ENCODE measurements at regions not wholly inside any gene's neighbourhood (a gene's known extent, or its start where the extent isn't known, plus 50 kb on each side); places are given as distances from the start of the nearest gene placed in this dataset.

DNA sequence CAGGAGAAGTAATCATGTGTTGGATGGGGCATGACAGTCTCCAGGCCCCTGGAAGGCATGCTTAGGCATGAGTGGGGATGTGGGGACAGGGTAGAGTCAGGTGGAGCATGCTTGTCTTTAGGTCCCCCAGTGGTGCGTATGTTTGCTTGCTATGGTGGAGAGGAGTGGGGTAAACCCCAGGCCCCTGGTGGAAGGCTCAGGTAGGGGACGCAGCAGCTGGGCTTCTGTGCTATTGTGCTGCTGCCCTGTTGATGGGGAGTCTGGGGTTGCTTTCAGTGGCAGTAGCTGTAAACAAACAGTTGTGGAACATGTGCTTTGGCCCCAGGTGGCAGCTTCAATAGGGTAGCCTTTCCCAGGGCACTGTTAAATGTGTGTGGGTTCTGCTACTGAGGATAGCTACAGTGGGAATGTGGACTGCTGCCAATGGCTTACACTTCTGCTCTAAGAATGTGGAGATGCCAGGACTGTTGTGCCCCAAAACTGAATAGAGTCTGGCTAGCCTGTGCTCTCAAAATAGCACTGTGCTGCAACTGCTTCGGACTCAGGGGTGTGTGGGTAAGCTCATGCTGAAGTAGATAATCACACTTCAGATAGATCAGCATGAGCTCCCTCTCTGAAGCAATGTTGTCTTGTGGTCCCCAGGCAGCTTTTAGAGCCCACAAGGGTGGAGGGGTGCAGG is 1257.3 kb downstream of the DIAPH3 start:
- DNase-seq (ENCODE audit: low spot score), result no peak
- WGBS, result 85% methylated on average over 3 of the region's 3 CpGs
- TF ChIP-seq POLR2AphosphoS5 (IDR thresholded peaks at IDR 0.05) (no peak), POLR2A (IDR thresholded peaks at IDR 0.05) (no peak)
- TF ChIP-seq, protein P1, sequence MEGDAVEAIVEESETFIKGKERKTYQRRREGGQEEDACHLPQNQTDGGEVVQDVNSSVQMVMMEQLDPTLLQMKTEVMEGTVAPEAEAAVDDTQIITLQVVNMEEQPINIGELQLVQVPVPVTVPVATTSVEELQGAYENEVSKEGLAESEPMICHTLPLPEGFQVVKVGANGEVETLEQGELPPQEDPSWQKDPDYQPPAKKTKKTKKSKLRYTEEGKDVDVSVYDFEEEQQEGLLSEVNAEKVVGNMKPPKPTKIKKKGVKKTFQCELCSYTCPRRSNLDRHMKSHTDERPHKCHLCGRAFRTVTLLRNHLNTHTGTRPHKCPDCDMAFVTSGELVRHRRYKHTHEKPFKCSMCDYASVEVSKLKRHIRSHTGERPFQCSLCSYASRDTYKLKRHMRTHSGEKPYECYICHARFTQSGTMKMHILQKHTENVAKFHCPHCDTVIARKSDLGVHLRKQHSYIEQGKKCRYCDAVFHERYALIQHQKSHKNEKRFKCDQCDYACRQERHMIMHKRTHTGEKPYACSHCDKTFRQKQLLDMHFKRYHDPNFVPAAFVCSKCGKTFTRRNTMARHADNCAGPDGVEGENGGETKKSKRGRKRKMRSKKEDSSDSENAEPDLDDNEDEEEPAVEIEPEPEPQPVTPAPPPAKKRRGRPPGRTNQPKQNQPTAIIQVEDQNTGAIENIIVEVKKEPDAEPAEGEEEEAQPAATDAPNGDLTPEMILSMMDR (IDR thresholded peaks at IDR 0.05), result no peak
- H3K36me3 ChIP-seq, result no peaks in the 10 kb centered on the region
- H3K27ac ChIP-seq, result no peak overlapping the region
- H3K4me1 ChIP-seq (replicated peaks), result no peaks in the 10 kb centered on the region
- intact Hi-C loops (cut with DNase I), result no loop called here
- no peaks in the 10 kb centered on the region for H3K27me3 ChIP-seq (replicated peaks; ENCODE audit: insufficient read depth)
- no peak overlapping the region for H3K4me3 ChIP-seq
- H3K9me3 ChIP-seq, result no peaks in the 10 kb centered on the region

DNA sequence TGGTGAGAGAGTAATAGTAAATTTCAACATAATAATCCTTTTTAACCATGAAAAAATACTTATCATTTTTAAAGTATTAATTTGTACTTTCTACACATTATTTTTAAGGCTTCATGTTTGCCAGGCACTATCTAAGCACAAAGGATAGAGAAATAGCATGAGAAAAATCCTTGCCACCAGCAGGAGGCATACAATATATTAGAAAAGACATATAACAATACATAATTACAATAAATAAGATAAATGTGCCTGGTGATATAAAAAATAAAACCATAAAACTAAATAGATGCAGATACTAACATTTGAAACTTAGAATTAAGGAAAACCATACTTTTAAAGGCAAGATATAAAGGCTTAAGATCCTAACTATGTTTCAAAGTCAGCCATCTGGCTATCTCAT is 1256.4 kb downstream of the DIAPH3 start:
- H3K27ac ChIP-seq, result no peak overlapping the region
- no peaks in the 10 kb centered on the region for H3K4me1 ChIP-seq (replicated peaks)
- no peaks in the 10 kb centered on the region for H3K9me3 ChIP-seq
- no peak for DNase-seq (ENCODE audit: low spot score)
- no peak for TF ChIP-seq POLR2A (IDR thresholded peaks at IDR 0.05)
- TF ChIP-seq, protein P1 (IDR thresholded peaks at IDR 0.05), result no peak
- intact Hi-C loops (cut with DNase I), result no loop called here
- H3K4me3 ChIP-seq, result no peak overlapping the region
- H3K36me3 ChIP-seq, result no peaks in the 10 kb centered on the region
- H3K27me3 ChIP-seq (replicated peaks; ENCODE audit: insufficient read depth), result no peaks in the 10 kb centered on the region

DNA sequence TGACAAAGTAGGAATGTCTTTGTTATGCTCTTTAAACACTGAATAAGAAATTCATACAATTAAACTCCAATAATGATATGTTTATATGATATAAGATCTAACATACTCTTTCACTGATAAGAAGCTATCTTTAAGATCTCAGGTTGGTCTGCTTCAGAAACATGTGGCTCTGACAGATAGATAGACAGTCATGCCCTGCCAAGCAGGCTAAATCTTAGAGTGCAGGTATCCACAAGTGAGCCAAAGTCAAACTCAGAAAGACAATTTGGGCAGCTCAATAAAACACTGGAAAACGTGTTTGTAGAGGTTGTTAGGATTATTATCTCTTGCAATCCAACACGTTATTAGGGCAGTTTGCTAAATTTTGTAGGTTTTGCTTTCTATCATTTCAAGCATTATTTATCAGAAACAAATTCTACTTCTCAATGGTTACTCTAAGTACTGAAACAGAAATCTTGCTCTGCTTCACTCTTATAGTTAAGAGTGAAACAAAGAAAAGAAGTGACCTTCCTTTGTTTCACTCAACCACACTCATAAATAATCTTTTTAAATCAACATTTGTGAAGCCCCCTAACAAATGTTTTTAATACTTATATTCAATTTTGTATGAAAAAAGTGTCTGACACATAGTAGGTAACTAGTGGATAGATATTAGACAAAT is 1255.6 kb downstream of the DIAPH3 start:
- Histone ChIP-seq H3K27me3 (replicated peaks; ENCODE audit: insufficient read depth) (no peaks in the 10 kb centered on the region), H3K9me3 (no peaks in the 10 kb centered on the region), H3K27ac (no peak overlapping the region), H3K4me1 (replicated peaks) (no peaks in the 10 kb centered on the region), H3K4me3 (no peak overlapping the region), H3K36me3 (no peaks in the 10 kb centered on the region)
- intact Hi-C loops (cut with DNase I), result no loop called here
- DNase-seq (ENCODE audit: low spot score), result no peak
- WGBS, result 31% methylated on average over 2 of the region's 2 CpGs
- no peak for TF ChIP-seq POLR2A (IDR thresholded peaks at IDR 0.05)
- TF ChIP-seq, protein P1 (IDR thresholded peaks at IDR 0.05), result no peak
- no peak for TF ChIP-seq POLR2AphosphoS5 (IDR thresholded peaks at IDR 0.05)

DNA sequence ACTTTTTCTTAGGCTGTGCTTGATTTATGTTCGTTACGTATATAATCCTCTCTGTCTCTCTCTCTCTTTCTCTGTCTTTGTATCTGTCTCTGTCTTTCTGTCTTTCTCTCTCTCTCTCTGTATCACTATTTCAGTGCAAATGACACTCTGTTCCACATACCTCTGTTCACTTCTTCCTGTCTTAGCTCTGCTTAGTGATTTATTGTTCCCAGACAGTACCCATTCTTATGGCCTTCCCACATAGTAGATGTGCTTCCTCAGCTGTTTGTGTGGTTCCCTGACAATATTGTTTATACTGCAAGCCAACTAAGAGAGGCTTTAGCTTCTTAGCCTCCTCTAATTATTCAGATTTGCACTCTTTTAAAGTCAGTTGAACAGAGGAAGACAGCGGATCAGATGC is 1244.2 kb downstream of the DIAPH3 start:
- H3K27me3 ChIP-seq (replicated peaks; ENCODE audit: insufficient read depth), result no peaks in the 10 kb centered on the region
- TF ChIP-seq POLR2AphosphoS5 (IDR thresholded peaks at IDR 0.05) (no peak), POLR2A (IDR thresholded peaks at IDR 0.05) (no peak)
- TF ChIP-seq, protein P1 (IDR thresholded peaks at IDR 0.05), result no peak
- H3K9me3 ChIP-seq, result no peaks in the 10 kb centered on the region
- no peak overlapping the region for H3K27ac ChIP-seq
- H3K36me3 ChIP-seq, result no peaks in the 10 kb centered on the region
- no peak overlapping the region for H3K4me3 ChIP-seq
- H3K4me1 ChIP-seq (replicated peaks), result no peaks in the 10 kb centered on the region
- 85% methylated on average over 3 of the region's 3 CpGs for WGBS
- DNase-seq (ENCODE audit: low spot score), result no peak
- intact Hi-C loops (cut with DNase I), result no loop called here

DNA sequence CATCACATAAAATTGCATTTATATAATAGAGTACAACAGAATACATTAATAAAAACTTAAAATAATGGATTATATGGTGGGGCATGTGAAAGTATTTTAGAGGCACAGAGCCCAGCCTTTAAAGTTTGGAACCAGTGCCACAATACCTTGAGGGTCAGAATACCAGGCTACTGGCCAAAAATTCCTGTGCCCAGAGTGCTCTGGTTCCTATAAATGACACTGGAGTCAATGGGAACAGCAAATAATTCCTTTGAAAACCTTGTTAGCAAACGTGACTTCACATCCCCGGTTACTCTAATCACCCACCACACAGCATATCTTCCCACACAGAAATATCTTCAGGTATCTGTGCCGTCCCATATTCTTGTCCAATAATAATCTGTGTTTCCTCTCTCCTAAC is 1242.6 kb downstream of the DIAPH3 start:
- no peak overlapping the region for H3K4me3 ChIP-seq
- no peaks in the 10 kb centered on the region for H3K27me3 ChIP-seq (replicated peaks; ENCODE audit: insufficient read depth)
- H3K4me1 ChIP-seq (replicated peaks), result no peaks in the 10 kb centered on the region
- no peaks in the 10 kb centered on the region for H3K36me3 ChIP-seq
- intact Hi-C loops (cut with DNase I), result no loop called here
- TF ChIP-seq, protein P1 (IDR thresholded peaks at IDR 0.05), result no peak
- TF ChIP-seq POLR2AphosphoS5 (IDR thresholded peaks at IDR 0.05) (no peak), POLR2A (IDR thresholded peaks at IDR 0.05) (no peak)
- 46% methylated on average over 3 of the region's 3 CpGs for WGBS
- H3K27ac ChIP-seq, result no peak overlapping the region
- no peak for DNase-seq (ENCODE audit: low spot score)
- H3K9me3 ChIP-seq, result no peaks in the 10 kb centered on the region

Data from prostate gland (tissue), 2 donors.